ENCODE measurements at regions not wholly inside any gene's neighbourhood (a gene's known extent, or its start where the extent isn't known, plus 50 kb on each side); places are given as distances from the start of the nearest gene placed in this dataset.
A peak's percentile ranks its signal among the peaks of the same experiment; 100 is the strongest.

DNA sequence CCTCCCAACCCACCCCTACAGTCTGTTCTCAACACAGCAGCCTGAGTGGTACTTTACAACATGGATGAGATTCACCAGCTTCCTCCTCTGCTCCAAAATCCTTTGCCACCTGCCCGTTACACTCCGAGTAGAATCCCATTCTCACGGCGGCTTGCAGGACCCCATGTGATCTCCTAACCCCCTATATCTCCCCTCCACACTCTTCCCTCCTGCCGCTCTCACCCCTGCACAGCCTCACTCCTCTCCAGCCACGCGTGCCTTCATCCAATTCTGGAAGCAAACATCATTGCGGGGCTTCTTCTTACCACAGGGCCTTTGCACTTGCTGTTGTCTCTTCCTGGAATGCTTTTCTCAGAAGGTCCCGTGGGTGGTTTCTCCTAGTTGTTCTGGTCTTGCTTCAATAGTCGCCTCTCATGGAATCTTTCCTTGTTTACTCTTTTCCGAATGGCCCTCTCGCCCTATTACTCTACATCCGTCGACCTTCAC, 472.3 kb downstream of the CDH26 start:
- no peak for DNase-seq

DNA sequence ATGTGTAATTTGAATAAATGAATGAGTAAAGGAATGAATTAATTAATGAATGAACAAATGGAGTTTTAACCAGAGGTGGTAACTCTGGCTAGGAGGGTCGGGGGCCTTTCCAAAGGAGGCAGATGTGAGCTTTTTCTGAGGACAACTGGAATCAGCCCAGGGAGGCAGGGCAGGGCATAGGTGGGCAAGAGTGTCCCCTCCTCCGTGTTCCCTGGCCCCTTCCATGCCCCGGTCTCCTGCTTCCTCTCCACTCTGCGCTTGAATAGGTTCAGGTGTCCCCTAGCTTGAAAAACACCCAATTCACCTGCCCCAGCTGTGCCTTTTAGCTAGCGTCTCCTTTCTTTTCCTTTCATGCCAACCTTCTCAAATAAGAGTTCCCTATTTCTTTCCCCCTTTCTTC, 473.1 kb downstream of the CDH26 start:
- DNase-seq: no peak

DNA sequence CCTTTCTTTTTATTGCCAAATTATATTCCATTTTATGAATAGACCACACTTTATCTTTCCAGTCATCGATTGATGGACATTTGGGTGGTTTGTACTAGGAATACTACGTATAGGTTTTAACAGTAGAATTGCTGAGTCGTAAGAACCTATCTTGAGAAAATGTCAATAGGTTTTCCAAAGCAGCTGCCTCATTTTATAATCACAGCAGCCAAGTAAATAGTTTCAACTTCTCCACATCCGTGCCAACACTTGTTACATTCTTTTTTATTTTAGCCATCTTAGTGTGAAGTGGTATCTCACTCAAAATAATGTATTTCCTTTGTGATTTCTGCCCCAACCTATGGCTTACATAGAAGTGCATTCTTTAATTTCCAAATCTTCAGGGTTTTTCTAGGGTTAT, 479.2 kb downstream of the CDH26 start:
- DNase-seq: no peak

DNA sequence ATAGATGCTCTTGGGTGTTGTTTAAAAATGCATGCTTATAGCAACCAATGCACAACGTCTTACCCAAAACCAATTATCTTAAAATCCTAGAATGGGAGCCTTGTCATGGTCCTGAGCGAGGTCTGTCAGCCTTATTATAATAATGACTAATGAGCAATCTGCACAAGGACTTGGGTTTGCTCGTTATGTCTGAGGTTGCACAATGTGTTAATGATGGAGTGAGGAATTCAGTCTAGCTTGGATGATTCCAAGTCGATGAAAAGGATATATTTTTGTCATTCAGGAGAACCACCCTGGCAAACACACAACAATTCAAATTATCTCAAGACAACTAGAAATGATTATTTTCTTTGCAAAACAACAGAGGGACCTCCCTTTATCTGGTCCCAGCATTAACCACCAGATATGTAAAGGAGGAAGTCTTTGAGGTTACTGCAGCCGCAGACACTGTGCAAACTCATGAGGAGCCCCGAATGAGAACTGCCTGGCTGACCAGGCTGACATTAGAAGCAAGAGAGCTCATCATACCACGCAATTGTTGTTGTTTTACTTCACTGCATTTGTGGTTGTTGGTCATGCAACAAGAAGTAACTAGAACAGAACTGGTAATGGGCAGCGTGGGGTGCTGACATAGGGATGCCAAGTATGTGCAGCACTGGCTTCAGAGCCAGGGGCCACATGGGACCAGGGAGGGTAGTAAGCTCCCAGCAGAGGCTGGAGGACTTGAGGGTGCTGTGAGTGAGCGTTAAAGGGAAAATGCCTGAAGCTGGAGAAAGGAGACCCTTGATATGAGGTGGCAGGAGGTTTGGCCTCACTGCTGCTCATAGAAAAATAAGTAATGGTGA, 488.3 kb downstream of the CDH26 start:
- DNase-seq: no peak

DNA sequence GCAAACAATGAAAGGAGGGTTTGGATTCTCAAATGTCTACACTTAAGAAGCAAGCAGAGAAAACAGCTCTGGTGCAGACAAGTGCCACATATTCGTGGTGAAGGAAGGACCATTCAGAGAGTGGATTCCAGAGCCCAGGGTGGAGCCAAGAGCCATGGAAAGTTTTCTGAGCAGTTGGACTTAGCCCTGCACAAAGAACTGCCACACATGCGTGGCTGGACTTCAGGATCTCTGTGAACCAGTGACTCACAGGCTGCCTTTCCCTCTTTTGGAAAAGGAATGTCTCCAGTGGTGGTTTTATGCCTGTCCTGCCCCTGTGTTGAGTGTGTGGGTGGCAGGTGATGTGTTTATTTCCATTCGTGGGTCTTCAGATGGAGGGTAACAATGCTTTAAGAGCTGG, 489.5 kb downstream of the CDH26 start:
- no peak for DNase-seq

DNA sequence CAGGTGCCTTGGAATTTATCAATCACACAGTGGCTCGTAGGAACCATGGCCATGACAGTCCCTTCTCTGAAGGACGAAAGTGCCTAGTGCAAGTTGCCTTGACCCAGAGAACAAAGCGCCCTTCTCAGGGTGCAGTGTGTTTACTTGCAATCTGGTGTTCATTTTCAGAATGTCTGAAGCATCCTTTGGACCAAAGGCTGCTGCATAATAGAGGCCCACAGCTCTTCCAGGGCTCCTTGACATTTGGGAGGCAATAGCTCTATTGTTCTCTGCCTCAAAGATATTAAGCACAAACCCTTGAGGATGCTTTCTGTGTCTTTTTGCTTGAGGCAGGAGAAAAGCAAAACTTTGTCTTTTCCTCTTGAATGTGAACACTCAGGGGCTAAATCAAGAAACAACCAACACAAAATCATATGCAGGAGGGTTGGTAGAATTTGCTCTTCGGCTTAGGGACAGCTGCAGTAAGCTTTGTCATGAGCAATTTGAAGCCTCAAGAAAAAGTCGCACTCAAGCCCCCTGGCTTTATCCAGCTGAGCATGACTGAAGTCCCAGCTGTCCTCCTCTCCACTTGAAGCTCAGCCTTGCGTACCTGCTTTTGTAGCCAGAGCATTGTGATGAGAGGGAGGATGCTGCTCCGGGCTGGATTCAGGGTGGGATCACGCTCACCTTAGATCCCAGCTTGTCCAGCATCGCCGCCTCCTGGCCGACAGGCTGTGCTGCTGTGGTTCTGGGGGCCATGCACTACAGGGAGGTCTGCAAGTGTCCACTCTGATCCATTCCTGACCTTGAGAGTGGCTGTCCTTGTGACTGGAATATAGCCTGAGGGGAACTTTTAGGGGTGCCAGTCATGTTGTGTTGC, 495.4 kb downstream of the CDH26 start:
- DNase-seq: no peak

DNA sequence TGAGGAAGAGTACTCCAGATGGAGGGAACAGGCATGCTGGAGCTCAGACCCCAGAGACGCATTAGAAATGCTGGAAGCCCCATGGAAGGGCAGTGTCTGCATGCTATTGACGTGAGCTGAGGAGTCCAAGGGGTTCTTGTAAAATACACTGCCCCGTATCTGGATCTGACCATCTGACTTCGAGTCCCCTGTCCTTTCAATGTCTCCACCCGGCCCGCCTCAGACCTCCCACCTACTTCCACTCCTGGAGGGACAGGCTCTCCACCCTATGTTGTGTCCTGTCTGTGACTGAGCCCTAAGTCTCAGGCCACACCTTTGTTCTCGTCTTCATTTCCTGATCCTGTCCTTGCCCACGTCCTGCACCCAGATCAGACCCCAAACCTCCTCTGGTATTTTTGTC, 496.3 kb downstream of the CDH26 start:
- no peak for DNase-seq

DNA sequence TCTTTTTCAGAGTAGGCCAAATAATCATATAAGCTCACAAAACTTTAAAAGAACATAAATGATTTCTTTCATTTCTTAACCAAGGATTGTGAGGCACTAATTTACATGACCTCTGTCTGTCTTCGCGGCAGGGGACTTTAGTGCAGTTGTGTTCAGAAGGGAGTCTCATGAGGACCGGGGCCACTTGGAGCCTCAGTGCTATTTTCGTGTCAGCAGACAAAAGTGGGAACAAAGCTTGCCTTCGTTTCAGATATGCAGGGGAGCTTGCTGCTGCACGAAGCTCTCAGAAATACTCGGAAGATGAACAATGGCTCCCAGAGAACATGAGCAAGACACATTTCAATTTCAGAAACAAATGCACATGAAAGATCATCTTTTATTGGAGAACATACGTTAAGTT, 497.0 kb downstream of the CDH26 start:
- DNase-seq: no peak

DNA sequence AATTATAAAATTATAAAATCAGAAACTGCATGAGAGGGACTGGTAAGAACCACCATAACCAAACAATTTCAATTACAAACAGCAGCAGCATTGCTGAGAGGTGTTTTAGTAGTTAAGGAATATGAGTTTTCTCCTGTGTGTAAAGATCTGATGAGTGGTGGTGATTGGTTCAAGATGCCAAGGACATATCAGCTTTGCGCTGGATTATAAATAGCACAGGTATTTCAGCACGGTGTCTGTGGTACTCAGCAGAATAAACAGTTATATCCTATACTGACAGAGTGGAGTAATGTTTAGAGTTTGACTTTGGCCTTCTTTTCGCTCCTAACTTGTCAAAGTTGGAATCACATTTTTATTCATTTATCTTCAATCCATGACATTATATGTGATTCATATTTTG, 501.0 kb downstream of the CDH26 start:
- DNase-seq: no peak

DNA sequence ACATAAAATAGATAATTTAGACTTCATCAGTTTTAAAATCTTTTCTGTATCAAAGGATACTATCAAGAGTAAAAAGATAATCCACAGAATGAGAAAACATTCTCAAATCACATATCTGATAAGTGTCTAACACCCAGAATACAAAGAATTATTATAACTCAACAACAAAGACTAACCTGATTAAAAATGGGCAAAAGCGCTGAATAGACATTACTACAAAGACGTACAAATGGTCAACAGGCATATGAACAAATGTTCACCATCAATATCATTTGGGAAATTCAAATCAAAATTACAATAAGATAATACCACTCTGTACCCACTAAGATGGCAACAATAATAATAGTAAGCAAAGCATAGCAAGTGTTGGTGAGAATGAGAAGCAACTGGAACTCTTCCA, 503.8 kb downstream of the CDH26 start:
- DNase-seq: no peak

DNA sequence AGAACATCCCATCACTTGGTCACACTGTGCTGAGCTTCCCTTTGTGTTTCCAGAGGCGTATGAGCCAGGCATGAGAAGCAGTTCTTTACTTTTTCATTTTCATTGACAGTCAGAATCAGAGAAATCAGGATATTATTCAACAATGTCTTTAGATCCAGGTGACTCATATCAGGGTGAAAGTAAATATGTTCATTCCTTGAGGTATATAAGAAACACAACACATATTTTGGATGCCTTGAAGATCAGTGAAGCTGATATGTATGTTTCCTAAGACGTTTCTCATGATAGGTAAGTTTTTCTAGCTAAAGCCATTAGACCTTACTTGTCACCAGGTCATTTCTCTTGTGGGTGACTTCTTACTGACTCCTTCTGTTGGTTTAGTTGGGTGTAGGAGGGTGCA, 505.6 kb downstream of the CDH26 start:
- no peak for DNase-seq

DNA sequence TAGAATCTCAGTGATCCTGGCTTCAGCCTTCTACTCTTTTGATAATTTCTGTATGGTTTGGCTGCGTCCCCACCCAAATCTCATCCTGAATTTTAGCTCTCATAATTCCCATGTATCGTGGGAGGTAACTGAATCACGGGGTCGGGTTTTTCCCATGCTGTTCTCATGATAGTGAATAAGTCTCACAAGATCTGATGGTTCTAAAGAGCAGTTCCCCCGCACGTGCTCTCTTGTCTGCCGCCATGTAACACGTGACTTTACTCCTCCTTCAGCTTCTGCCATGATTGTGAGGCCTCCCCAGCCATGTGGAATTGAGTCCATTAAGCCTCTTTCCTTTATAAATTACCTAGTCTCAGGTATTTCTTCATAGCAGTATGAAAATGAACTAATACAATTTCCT, 507.2 kb downstream of the CDH26 start:
- no peak for DNase-seq

DNA sequence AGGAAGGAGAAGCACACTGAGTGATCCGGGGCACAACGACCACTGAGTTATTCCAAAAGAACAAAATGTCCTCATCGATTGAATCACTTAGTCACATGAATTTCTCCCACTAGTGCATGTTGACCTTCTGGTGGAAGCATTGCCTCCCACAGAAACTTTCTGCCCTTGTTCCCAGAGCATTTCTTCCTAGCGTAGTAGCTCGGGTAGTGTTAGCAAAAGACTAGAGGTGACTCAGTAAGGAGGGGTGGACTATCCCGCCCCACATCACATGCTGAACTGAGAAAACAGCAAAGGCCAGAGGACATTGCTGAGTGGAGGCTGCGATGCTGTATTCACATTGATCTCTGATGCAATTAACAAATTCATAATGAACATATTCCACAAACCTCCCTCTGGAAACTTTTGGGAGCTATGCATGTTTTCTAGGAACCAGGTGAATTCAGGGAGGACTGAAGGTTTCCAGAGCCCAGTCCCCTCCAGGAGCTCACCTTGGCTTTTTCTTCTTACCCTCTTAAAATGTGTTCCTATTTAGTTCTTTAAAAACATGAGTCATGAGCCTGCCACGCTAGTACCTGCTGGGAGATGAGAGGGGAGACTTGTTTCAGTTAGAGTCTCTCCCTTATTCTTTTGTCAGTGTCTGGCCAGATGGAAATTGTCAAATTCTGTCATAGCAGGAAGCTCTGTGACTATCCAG, 507.9 kb downstream of the CDH26 start:
- DNase-seq: no peak

DNA sequence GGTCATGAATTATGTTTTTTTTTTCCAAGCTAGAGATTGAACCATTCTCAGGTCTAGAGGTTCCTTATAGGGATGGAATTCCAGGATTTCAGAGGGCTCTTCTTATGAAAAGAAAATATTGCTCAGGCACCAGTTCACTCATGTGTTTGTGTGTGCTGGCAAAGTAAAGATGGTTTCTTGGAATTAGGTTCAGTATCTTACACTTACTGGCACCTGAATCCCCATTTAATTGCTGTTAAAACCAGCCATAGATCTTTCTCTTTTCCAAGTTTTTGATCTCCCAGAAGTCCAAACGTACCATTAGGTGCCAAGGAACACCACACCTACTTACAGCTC, 508.4 kb downstream of the CDH26 start:
- no peak for DNase-seq

DNA sequence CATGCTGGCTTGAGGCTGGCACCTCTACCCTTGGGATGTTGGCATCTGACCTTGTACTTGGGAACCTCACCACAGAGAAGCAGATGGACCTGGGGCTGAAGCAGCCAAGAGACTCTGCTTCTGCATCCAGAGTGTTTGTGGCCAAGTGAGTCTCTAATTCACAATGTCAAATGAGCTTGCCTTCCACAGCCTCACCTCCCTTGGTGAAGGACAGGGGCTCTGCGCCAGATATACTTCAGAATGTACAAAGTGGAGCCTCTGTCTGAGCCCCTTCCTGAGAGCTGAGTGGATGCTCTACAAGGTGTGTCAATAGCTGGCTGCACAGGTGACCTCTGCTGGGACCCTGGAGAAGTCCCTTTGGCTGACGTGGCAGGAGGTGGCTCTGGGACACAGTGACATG, 508.9 kb downstream of the CDH26 start:
- no peak for DNase-seq

DNA sequence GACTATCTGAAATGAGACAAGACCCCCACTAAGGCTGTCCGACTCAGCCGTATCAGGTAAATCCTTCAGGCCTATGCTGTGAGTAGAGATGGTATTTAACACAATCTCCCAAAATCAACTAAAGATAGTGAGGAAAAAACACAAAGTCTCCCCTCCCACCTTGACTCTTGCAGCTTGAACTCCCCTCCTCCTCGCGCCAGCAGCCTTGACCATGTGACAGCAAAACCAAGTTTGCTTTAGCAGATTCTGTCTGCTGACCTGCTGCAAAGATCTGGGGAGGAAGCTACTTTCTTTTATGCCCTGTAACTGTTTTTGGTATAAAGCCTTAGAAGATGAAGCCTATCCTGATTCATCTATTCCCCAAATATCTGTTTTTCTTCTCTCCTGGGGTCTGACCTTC, 509.5 kb downstream of the CDH26 start:
- no peak for DNase-seq

DNA sequence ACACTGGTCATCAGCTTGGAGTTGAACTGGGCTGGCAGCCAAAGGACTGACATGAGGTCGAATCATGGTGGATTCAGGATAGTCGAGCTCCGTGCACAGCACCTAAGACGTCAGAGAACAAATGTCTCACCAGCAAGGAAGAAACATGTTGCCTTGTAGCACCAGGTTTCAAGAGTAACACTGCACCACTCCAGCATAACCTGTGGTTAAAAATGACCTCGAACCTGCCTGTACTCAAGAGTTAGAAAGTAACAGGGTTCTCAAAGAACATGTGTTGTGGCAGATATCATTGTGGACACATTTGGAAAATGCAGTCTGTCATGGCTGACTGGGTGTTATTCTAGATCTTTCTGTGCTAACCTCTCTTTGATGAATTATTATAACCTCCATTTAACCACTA, 511.6 kb downstream of the CDH26 start:
- no peak for DNase-seq

DNA sequence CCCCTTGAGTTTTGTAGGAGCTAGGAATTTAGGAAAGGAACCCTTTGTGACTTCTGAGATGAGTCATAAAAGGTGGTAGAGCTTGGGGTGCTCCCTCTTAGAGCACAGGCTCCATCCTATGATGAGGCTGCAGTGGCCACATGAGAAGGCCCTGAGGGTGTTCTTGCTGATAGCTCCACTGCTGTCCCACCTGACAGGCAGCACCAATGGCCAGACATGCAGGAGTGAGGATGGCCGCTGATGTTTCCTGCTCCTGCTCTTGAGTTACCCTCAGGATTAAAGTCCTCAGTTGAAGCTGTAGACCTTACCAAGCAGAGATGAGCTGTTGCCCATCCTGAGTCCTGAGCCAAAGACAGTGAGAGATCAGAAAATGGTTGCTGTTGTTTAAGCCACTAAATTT, 512.1 kb downstream of the CDH26 start:
- DNase-seq: no peak

DNA sequence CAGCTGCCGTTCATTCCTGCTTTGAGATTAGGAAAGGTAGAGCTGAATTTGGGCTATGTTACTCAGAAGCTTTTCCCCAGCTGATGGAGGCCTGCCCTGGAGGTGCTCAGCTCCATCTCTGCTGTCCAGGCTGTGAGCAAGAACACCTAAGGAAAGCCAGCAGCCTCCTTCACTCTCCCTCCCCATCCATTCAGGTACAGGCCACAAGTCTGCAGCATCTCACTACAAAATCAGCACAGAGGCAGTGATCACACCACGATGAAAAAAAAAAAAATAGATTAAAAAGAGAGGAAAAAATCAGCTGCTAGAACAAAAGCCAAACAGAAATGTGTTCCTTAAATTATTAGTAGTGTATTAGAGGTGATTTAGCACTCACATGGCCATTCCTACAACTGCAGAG, 515.0 kb downstream of the CDH26 start:
- DNase-seq: no peak

DNA sequence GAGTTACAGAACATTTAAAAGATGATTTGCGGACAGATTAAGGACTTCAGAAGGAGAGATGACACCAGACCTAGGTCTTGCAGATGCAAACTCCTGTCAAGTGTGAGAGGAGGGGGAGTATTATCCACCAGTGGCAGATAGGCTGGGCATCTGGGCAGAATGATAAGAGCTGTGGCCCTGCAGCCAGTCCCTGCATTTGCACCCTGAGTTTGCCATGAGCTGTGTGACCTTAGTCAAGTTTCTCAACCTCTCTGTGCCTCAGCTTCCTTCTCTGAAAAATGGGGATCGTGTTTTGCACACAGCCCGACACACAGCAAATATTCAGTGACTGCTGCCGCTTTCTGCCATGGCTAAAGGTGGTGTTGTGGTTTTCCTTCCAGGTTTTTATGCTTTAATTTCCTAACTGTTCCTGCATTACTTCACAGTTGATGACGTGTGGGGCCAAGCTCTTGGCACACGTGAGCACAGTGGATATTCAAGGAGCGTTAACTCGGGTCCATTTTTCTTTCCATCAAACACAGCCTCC, 516.2 kb downstream of the CDH26 start:
- DNase-seq: no peak

DNA sequence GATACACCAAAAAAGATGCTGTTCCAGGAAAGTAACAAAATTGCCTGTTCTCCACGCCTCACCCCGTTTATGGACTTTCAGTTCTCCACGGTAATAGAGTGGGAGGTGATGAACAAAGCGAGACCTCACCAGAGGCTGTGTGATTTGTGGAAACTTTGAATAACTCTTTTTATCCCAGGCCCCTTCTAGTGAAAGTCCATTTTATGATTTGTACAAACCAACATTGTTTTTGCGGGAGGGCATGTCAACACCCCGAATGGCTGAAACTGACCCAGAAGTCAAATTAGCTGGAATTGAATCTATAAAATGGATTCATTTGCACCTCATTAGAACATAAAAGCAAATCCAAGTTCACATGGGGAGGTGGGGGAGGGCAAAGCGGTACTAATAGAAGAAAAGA, 517.8 kb downstream of the CDH26 start:
- no peak for DNase-seq

DNA sequence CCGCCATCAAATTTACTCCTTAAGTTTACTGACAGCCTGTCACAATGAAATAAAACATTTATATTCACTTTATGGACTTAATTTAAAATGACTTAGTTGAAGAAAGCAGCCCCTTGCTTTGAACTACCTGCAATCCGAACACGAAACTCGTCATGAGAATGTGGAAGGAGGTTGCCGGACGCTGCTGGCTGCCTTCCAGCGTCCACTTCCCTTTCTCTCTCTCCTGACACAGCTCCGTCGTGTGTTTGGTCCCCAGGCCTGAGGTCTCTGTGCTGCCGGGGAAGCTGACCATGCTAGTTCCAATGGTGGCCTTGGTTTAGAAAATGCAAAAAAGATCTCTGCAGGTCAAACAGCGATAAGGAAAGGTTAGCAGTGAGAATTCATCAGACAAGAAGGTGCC, 519.7 kb downstream of the CDH26 start:
- DNase-seq: peak; percentile 35

Data from muscle of arm (tissue), 1 donor.